ENCODE measurements at regions not wholly inside any gene's neighbourhood (a gene's known extent, or its start where the extent isn't known, plus 50 kb on each side); places are given as distances from the start of the nearest gene placed in this dataset.
A peak's percentile ranks its signal among the peaks of the same experiment; 100 is the strongest.

DNA sequence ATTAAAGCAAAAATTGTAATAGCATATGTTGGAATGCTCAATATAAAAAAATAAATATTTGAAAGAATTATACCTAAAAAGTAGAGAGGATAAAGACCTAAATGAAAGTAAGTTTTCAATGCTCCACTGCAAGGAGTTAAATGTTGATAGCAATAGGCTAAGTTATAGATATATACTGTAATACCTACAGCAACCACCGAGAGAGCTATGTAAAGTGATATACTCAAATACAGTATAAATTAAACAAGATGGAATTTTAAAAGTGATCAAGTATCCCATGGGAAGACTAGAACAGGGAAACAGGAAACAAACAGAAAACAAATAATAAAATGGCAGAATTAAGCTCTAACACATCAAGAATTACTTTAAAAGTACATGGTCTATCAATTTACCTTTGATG, 73.9 kb downstream of the CASP3 start:
- DNase-seq (ENCODE audit: low spot score) = no peak

- DNase-seq (ENCODE audit: low spot score) = no peak
Measured at GRCh38 chr4:184574861-184575260, 74.4 kb downstream of the CASP3 start.

DNA sequence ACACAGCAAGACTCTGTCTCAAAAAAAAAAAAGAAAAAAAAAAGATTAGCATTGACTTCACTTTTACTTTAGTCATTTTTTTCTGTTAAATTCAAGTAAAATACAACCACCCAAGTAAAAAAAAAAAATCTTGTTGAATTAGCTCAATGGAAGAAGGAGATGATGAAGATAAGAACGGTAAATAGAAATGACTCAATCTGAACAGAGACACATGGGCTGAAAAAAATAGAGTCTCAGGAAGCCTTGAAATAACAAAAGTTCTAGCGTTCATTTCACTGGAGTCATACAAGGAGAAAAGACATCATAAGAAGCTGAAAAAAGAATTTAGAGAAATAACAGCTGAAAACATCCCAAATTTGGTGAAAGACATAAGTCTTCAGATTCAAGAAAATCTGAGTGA, 75.5 kb downstream of the CASP3 start:
- DNase-seq (ENCODE audit: low spot score) = no peak

- no peak for DNase-seq (ENCODE audit: low spot score)
Measured at GRCh38 chr4:184568770-184569169, 80.5 kb downstream of the CASP3 start.

DNA sequence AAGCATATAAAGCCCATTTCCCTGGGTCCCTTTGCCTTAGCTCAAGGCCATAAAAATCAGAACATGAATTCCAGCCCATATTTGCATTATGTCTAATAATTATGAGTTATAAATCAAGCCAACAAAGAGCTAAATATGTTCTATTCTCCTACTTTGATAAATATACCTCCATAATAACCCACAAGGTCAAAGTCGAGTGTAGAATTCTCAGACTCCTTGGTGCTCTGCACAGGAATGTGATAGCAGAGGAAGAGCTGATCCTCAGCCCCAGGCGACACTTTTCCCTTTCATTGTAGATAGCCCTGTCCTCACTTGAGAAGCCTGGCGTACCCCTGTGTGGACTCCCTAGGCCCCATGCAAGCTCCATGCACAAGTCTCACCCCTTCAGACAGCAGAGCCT, 85.6 kb downstream of the CASP3 start:
- no peak for DNase-seq (ENCODE audit: low spot score)

GRCh38 chr4:184558996-184559395, 84.6 kb upstream of the IRF2 start:
- DNase-seq (ENCODE audit: low spot score) = no peak

GRCh38 chr4:184553891-184554290, 79.5 kb upstream of the IRF2 start:
- no peak for DNase-seq (ENCODE audit: low spot score)

DNA sequence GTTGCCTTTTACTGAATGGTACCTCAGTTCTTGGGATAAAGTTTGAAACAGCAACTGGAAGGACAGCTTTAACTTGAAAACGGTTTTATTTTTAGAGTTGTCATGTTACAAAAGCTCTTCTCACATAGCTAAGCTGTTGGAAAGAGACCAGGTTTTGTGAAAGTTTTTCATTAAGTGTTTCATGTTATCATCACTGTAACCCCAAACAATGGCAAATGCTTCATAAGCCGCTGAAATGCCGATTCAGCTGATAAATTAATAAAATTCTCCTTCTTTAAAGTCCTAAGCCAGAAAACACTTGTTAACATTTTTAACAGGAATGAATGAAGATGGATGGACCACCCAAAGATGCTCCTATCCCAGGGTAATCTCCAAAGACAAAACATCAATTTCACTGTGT, 76.1 kb upstream of the IRF2 start:
- no peak for DNase-seq (ENCODE audit: low spot score)

- no peak for DNase-seq (ENCODE audit: low spot score)
Measured at GRCh38 chr4:184548648-184549341, 74.4 kb upstream of the IRF2 start.

GRCh38 chr4:184548316-184548647, 73.9 kb upstream of the IRF2 start:
- DNase-seq (ENCODE audit: low spot score) = no peak

- no peak for DNase-seq (ENCODE audit: low spot score)
Measured at GRCh38 chr4:184544788-184545409, 70.5 kb upstream of the IRF2 start.

DNA sequence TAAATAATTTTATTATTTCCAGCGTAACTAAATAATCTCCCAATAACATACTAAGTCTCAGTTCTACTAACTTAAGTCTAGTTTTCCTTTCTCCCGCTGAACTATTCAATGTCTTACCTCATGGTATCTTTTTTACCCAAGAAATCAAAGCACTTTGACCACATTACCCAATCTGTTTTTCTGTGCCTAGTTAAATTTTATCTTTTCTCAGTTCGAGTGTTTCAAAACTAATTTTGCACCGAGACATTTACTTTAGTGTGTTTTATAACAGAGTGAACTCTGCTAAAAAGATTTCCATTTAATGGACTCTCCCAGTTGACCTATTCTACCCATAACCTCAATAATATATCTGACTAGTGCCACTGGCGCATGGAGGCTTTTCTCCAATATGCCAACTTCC, 67.6 kb upstream of the IRF2 start:
- no peak for DNase-seq (ENCODE audit: low spot score)

DNA sequence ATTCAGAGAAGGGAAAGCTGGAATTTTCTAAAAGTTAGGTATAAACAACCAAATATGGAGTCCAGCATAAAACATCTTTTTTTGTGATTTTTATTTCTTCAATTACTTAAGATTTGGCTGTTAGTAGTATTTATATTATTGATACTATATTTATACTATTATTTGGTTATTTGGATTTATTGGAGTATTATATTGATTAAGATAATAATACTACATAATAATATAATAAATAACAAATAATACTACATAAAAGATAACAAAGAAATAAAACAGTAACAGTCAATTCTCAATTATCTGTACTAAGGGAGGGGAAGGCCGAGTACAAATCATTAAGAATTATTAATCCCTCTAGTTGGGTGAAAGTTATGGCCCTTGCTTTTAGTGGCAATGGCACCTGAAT, 66.0 kb upstream of the IRF2 start:
- no peak for DNase-seq (ENCODE audit: low spot score)

- peak; percentile 92 for DNase-seq (ENCODE audit: low spot score)
Measured at GRCh38 chr4:184538023-184538599, 63.8 kb upstream of the IRF2 start.

- peak; percentile 96 for DNase-seq (ENCODE audit: low spot score)
Measured at GRCh38 chr4:184537269-184538022, 63.1 kb upstream of the IRF2 start.

DNA sequence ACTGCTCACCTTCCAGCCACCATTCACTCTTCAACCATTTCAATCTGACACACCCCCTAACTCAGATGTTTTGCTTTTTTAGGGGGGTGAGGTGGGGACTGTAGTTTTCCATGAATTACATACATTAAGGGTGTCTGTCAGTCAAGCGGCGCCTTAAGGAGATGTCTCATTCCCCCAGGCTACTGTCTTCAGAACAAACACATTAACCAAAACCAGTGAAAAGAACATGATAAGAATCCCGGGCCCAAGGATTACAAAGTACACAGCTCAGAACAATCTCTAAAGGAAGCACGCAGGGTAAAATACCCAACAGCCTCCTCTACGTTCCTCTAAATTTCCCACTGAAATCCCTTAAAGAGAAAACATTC, 62.5 kb upstream of the IRF2 start:
- no peak for DNase-seq (ENCODE audit: low spot score)

DNA sequence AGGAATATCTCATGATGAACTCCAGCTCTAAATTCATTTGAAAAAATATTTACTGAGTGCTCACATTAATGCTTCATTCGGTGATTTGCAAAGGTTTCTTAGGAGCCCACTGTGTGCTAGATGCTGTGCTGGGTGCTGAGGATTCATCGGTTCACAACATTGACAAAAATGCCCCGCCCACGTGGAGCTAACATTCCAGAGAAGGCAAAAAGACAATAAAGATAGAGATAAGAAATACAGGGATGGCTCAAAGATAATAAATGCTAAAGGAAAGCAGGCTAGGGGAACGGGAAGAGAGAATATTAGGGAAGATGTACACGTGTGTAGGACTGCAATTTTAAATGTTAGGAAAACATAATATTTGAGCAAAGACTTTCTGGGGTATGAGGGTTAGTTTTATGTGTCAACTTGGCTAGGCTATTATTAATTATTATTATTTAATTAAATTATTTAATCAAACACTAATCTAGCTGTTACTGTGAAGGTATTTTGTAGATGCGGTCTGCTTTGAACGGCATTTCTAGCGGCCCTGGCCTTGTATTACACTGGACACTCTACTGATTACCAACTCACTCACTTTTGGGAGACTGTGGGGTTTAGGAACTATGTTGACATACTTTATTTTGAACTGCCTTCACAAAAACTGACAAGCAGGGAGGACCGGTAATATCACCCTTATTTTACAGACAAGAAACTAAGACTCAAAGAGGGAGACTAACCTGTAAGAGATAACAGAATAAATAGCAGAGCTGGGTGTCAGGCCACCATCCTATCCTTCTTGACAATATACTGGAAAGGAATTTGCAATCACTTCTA, 61.9 kb upstream of the IRF2 start:
- DNase-seq (ENCODE audit: low spot score) = peak; percentile 65

DNA sequence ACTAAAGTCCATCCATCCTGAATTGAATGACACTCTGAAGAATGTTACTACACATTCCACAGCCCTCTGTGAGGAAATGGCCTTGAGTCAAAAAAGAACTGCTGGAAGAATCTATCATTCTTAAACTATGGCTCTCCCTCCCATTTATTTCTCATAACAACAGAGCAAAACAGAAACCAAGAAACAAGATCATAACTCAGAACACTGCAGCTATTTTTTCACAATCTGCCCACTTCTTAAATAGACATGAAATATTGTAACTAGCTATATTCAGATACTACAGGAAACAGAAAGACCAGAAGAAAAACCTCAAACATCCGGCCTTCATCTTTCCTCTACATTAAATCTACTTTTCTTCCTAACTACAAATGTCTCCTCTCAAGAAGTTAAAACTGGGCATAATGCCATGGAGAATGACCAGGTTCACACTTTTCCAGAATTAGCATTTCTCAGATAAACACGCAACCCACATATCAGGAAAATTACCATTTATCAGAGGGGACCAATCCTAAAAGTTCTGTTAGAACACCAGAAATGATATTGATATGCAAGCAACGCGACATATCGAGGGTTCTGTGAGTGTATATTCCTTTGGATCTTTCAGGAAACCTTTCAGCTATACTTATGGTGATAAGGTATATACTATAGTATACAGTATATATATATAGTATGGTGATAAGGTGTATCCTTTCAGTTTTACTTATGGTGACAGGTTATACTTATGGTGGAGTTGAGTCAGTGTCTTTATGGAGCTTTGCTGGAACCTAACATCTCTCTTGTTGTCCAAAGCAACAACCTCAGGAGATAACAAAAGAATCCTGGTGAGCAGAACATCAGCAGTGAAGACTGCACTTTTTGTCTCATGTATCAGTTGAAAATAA, 60.4 kb upstream of the IRF2 start:
- peak; percentile 93 for DNase-seq (ENCODE audit: low spot score)

- peak; percentile 56 for DNase-seq (ENCODE audit: low spot score)
Measured at GRCh38 chr4:184533908-184534307, 59.6 kb upstream of the IRF2 start.

DNA sequence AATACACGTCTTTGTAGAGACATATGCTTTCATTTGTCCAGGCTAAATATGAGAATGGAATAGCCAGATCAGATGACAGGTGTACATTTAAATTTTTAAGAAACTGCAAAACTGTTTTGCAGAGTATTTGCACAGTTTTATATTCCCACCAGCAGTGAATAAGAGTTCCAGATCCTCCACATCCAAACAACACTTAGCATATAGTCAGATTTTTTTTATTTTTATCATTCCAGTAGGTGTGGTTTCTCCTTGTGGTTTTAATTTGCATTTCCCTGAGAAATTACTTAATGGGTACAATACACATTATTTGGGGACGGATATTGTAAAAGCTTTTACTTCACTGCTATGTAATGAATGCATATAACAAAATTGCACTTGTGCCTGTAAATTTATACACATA, 56.7 kb upstream of the IRF2 start:
- DNase-seq (ENCODE audit: low spot score) = no peak

- no peak for DNase-seq (ENCODE audit: low spot score)
Measured at GRCh38 chr4:184529283-184529682, 54.9 kb upstream of the IRF2 start.
